GM12891 (cell line): ENCODE measurements at regions not wholly inside any gene's neighbourhood (a gene's known extent, or its start where the extent isn't known, plus 50 kb on each side); places are given as distances from the start of the nearest gene placed in this dataset.

Source experiments
- POLR2A ChIP-seq: IDR thresholded peaks from 2 replicates; pipeline ENCODE4 v1.6.1; 2011; ENCODE audit warnings: low read depth, low read length, control low read depth
- POLR2AphosphoS5 ChIP-seq: IDR thresholded peaks from 2 replicates; pipeline ENCODE4 v1.6.1; 2011; ENCODE audit warnings: low read depth, low read length, control low read depth
- POU2F2 ChIP-seq: IDR thresholded peaks from 2 replicates; pipeline ENCODE4 v1.6.1; 2011; ENCODE audit warnings: low read depth, mild to moderate bottlenecking, control low read depth, low read length, moderate library complexity

DNA sequence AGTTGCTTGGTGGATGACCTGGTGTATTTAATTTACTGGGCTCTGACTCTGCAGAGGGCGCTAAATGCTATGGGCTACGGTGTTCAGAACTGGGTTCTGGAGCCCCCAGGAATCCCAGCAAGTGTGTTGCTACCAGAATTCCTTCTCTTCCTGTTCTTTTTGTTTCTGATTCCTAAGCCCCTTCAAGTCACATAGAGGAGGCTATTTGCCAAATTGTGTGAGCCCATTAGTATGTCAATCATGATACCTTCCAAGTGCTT is 358.2 kb upstream of the SPRED2 start:
- TF ChIP-seq POLR2AphosphoS5 = no peak
- no peak for TF ChIP-seq POLR2A
- TF ChIP-seq POU2F2 = no peak
